GM12891 (cell line): ENCODE measurements at regions not wholly inside any gene's neighbourhood (a gene's known extent, or its start where the extent isn't known, plus 50 kb on each side); places are given as distances from the start of the nearest gene placed in this dataset.
"Not testable (repeated sequence)": the region's sequence is repeated elsewhere in the genome, so short reads cannot be mapped to it uniquely, and the experiment has no call there.

Source experiments
- DNase-seq: peaks from one replicate; pipeline ENCODE4 v3.0.0; 2011; ENCODE audit warnings: low spot score; ENCODE audit not compliant: insufficient read length
- FAIRE-seq: peaks from 2 replicates; lab custom pipeline; 2011; peaks lifted over from hg19 to GRCh38; lab: Jason Lieb, UNC
- PAX5 ChIP-seq: IDR thresholded peaks from 2 replicates; pipeline ENCODE4 v1.6.1; 2011; ENCODE audit warnings: low read length, moderate library complexity, mild to moderate bottlenecking; ENCODE audit not compliant: insufficient read depth, severe bottlenecking
- POLR2A ChIP-seq: IDR thresholded peaks from 2 replicates; pipeline ENCODE4 v1.6.1; 2011; ENCODE audit warnings: low read depth, low read length, control low read depth
- POLR2AphosphoS5 ChIP-seq: IDR thresholded peaks from 2 replicates; pipeline ENCODE4 v1.6.1; 2011; ENCODE audit warnings: low read depth, low read length, control low read depth
- POU2F2 ChIP-seq: IDR thresholded peaks from 2 replicates; pipeline ENCODE4 v1.6.1; 2011; ENCODE audit warnings: low read depth, mild to moderate bottlenecking, control low read depth, low read length, moderate library complexity
- SPI1 ChIP-seq: IDR thresholded peaks from 2 replicates; pipeline ENCODE4 v1.6.1; 2011; ENCODE audit warnings: low read depth, low read length, control low read depth
- TAF1 ChIP-seq: IDR thresholded peaks from 2 replicates; pipeline ENCODE4 v1.6.1; 2011; ENCODE audit warnings: low read depth, low read length, control low read depth

DNA sequence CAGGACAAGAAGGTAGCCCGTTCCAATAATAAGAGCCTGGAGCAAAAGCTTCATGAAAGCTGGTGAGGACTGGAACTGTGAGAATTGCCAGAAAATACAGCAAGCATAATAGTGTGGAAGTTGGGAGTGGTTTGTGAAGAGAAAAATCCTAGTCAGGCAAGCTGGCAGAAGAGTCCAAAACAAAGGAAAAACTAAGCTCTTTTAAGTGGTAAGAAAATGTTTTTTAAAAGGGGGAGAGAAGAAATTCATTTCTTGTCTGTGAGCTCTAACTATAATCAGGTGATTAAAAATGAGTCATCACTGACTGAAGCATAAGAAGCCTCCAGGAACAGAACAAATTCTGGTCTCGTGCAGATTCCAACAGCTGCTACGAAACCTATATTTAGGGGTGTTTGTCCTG lies 102.6 kb downstream of the CAAP1 start:
- no peak for FAIRE-seq
- TF ChIP-seq SPI1 (no peak), PAX5 (no peak), TAF1 (no peak), POU2F2 (no peak), POLR2AphosphoS5 (no peak), POLR2A (no peak)

DNA sequence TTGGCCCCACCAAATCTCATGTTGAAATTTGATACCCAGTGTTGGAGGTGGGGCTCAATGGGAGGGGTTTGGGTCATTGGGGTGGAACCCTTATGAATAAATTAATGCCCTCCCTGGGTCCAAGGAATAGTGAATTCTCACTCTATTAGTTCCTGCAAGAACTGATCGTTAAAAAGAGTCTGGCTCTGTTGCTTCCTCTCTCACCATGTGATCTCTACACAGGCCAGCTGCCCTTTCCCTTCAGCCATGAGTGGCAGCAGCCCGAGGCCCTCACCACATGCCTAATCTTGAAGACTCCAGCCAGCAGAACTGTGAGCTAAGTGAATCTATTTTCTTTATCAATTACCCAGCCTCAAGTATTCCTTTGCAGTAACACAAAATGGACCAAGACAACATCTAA lies 106.0 kb downstream of the CAAP1 start:
- TF ChIP-seq PAX5 (no peak), POLR2A (no peak), POLR2AphosphoS5 (no peak), TAF1 (no peak), SPI1 (no peak), POU2F2 (no peak)
- DNase-seq, result no peak
- FAIRE-seq, result no peak

More for the DNA sequence above, 102.6 kb downstream of the CAAP1 start:
- DNase-seq, result no peak

- no peak for TF ChIP-seq POLR2A
- TF ChIP-seq SPI1, result no peak
- TF ChIP-seq POLR2AphosphoS5, result no peak
- TF ChIP-seq PAX5, result no peak
- TF ChIP-seq POU2F2, result no peak
- no peak for TF ChIP-seq TAF1
- no peak for FAIRE-seq
- DNase-seq, result no peak
Measured at GRCh38 chr9:26782899-26783298, 109.7 kb downstream of the CAAP1 start.

DNA sequence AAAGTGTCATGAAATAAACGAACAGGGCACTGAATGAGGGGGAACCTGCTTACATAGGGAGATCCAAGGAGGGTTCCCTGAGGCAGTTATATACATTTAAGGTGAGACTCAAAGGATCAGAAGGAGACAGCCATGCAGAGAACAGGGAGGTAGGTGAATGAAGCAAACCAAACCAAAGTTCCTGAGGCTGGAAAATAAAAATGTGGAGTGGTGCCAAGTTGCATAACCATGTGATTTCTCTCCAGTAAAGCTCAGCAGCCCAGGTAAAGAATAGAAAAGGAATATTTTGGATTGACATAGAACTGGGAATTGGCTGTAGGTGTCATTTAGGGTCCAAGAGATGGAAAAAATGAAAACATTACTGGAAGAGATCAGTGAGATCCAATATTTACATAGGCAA lies 110.7 kb downstream of the CAAP1 start:
- TF ChIP-seq POU2F2 (no peak), POLR2A (no peak), PAX5 (no peak), SPI1 (no peak), TAF1 (no peak), POLR2AphosphoS5 (no peak)
- FAIRE-seq (no peak), DNase-seq (no peak)

DNA sequence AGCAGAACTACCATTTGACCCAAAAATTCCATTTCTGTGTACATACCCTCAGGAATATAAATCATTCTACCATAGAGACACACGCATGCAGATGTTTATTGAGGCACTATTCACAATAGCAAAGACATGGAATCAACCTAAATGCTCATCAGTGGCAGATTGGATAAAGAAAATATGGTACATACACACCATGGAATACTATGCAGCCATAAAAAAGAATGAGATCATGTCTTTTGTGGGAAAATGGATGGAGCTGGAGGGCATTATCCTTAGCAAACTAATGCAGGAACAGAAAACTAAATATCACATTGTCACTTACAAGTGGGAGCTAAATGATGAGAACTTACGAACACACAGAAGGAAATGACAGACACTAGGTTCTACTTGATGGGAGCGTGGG lies 112.3 kb downstream of the CAAP1 start:
- not testable (repeated sequence) for FAIRE-seq, DNase-seq

DNA sequence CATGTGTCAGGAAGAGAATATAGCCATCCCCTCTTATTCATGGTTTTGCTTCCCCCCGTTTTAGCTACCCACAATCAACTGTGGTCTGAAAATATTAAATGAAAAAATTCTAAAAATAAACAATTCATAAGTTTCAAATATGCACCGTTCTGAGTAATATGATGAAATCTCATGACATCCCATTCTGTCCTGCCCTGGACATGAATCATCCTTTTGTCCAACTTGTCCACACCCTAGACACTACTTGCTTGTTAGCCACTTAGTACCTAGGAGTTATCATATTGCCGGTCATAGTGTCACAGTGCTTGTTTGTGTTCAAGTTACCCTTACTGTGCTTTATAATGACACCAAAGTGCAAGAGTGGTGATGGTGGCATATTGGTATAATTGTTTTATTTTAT lies 113.5 kb downstream of the CAAP1 start:
- FAIRE-seq (no peak), DNase-seq (no peak)
- TF ChIP-seq POLR2AphosphoS5, result no peak
- no peak for TF ChIP-seq POLR2A
- TF ChIP-seq TAF1, result no peak
- TF ChIP-seq SPI1, result no peak
- TF ChIP-seq POU2F2, result no peak
- TF ChIP-seq PAX5, result no peak

DNA sequence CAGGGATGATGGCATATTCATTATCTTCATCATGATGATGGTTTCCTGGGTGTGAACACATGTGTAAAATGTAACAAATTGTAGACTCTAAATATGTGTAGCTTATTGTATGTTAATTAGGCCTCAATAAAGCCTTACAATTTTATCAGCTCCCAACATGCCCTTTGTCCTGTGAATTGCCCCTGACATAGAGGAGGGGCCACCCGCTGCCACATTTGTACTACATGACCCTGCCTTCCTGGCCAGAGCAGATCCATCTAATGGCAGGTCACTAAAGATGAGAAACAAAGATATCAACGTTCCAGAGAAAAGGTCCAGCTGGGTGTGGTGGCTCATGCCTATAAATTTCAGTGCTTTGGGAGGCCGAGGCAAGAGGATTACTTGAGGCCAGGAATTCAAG lies 117.2 kb downstream of the CAAP1 start:
- TF ChIP-seq PAX5 (no peak), POU2F2 (no peak), POLR2A (no peak), TAF1 (no peak), POLR2AphosphoS5 (no peak), SPI1 (no peak)
- FAIRE-seq (no peak), DNase-seq (no peak)

DNA sequence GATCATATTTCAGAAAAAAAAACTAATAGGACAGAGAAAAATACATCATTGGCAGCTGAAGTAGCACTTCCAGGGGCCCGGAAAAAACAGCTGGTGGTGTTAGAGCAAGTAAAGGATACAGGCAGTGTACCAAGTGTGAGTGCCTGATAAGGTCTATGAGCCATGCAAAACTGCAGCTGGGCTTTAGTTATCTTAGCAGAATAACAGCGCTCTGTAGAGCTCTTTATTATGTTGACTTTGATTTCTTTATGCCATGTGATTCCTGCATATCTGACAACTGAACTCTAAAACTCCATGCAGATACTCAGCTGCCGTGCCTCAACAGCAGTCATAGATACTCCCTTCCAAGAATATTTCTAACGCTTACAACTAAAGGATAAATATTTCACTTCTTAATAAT lies 119.5 kb downstream of the CAAP1 start:
- no peak for DNase-seq
- TF ChIP-seq POLR2A (no peak), TAF1 (no peak), POLR2AphosphoS5 (no peak), SPI1 (no peak), POU2F2 (no peak), PAX5 (no peak)
- no peak for FAIRE-seq

DNA sequence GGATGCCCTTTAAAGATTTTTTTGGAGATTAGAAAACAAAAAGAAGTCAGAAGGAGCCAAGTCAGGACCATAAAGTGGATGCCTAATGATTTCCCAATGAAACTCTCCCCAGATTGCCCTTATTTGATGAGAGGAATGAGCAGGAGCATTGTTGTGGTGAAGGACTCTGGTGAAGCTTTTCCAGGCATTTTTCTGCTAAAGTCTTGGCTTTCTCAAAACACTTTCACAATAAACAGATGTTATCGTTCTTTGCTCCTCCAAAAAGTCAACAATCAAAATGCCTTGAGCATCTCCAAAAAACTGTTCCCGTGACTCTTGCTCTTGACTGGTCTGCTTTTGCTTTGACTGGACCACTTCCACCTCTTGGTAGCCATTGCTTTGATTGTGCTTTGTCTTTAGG lies 121.8 kb downstream of the CAAP1 start:
- DNase-seq (no peak), FAIRE-seq (no peak)
- no peak for TF ChIP-seq POLR2AphosphoS5
- no peak for TF ChIP-seq SPI1
- TF ChIP-seq POU2F2, result no peak
- no peak for TF ChIP-seq POLR2A
- TF ChIP-seq PAX5, result no peak
- no peak for TF ChIP-seq TAF1

- no peak for DNase-seq
- no peak for TF ChIP-seq POLR2AphosphoS5
- FAIRE-seq, result no peak
Measured at GRCh38 chr9:26768145-26768544, 124.5 kb downstream of the CAAP1 start.
